Liver (tissue), 8 donors: ENCODE measurements at regions not wholly inside any gene's neighbourhood (a gene's known extent, or its start where the extent isn't known, plus 50 kb on each side); places are given as distances from the start of the nearest gene placed in this dataset.

ENCODE experiments used
- DNase-seq: peaks from one replicate; pipeline ENCODE4 v3.0.0-alpha.2; 2017; ENCODE audit warnings: low spot score
- H3K27ac ChIP-seq, 2 donors: one replicate each; pipeline ENCODE4 v1.7.0; 2013; ENCODE audit warnings: inconsistent platforms in 2 of 2, low read length in 2 of 2, control low read depth in 1 of 2, low read depth in 1 of 2, mild to moderate bottlenecking in 1 of 2
- H3K27me3 ChIP-seq, 4 donors: one replicate each; pipeline versions ENCODE4 v1.6.1 to v1.7.0; 2013; ENCODE audit warnings: low read length in 3 of 4, inconsistent platforms in 1 of 4, mild to moderate bottlenecking in 1 of 4, moderate library complexity in 1 of 4; ENCODE audit not compliant: control insufficient read depth in 4 of 4, insufficient read depth in 4 of 4
- H3K36me3 ChIP-seq, 4 donors: one replicate each; pipeline versions ENCODE4 v1.6.1 to v1.7.0; 2013; ENCODE audit warnings: low read length in 3 of 4, mild to moderate bottlenecking in 3 of 4, low read depth in 1 of 4, moderate library complexity in 1 of 4; ENCODE audit not compliant: control insufficient read depth in 4 of 4, insufficient read depth in 3 of 4
- H3K4me1 ChIP-seq, 4 donors: one replicate each; pipeline versions ENCODE4 v1.6.1 to v1.7.0; 2013; ENCODE audit warnings: low read length in 3 of 4, mild to moderate bottlenecking in 3 of 4, moderate library complexity in 1 of 4; ENCODE audit not compliant: control insufficient read depth in 4 of 4, insufficient read depth in 4 of 4
- H3K4me3 ChIP-seq, 3 donors: one replicate each; pipeline versions ENCODE4 v1.6.1 to v1.7.0; 2013; ENCODE audit warnings: low read length in 3 of 3, control low read depth in 1 of 3, low read depth in 1 of 3, mild to moderate bottlenecking in 1 of 3
- H3K9ac ChIP-seq, 2 donors: one replicate each; pipeline ENCODE4 v1.7.0; 2013; ENCODE audit warnings: low read length in 2 of 2, mild to moderate bottlenecking in 2 of 2, moderate library complexity in 2 of 2, control low read depth in 1 of 2, low read depth in 1 of 2
- H3K9me3 ChIP-seq, 4 donors: one replicate each; pipeline versions ENCODE4 v1.6.1 to v1.7.0; 2013; ENCODE audit warnings: low read length in 3 of 4; ENCODE audit not compliant: control insufficient read depth in 4 of 4
- ATF3 ChIP-seq: IDR thresholded peaks from 2 replicates; pipeline ENCODE4 v1.6.1; 2016; ENCODE audit warnings: antibody characterized with exemption
- EGR1 ChIP-seq, 2 donors: IDR thresholded peaks; 2 replicates each; pipeline ENCODE4 v1.6.1; 2016 to 2018; ENCODE audit warnings: antibody characterized with exemption in 2 of 2, low read depth in 2 of 2
- FOXA1 ChIP-seq: IDR thresholded peaks from 2 replicates; pipeline ENCODE4 v1.6.1; 2016; ENCODE audit warnings: antibody characterized with exemption
- GABPA ChIP-seq, 2 donors: IDR thresholded peaks in 1 of 2; conservative IDR thresholded peaks in 1 of 2; 2 replicates each; pipeline ENCODE4 v1.6.1; 2016; ENCODE audit warnings: antibody characterized with exemption in 2 of 2, mild to moderate bottlenecking in 1 of 2, moderate library complexity in 1 of 2
- JUND ChIP-seq, 2 donors: IDR thresholded peaks; 2 replicates each; pipeline ENCODE4 v1.6.1; 2016; ENCODE audit warnings: antibody characterized with exemption in 2 of 2
- NR2F2 ChIP-seq: IDR thresholded peaks from 2 replicates; pipeline ENCODE4 v1.6.1; 2016; ENCODE audit warnings: antibody characterized with exemption
- RXRA ChIP-seq, 2 donors: IDR thresholded peaks; 2 replicates each; pipeline ENCODE4 v1.6.1; 2017 to 2018; ENCODE audit warnings: antibody characterized with exemption in 2 of 2, mild to moderate bottlenecking in 1 of 2
- SP1 ChIP-seq: IDR thresholded peaks from 2 replicates; pipeline ENCODE4 v1.6.1; 2018; ENCODE audit warnings: antibody characterized with exemption, mild to moderate bottlenecking
- TAF1 ChIP-seq: conservative IDR thresholded peaks from 2 replicates; pipeline ENCODE4 v1.6.1; 2016; ENCODE audit warnings: antibody characterized with exemption, mild to moderate bottlenecking
- YY1 ChIP-seq: IDR thresholded peaks from 2 replicates; pipeline ENCODE4 v1.6.1; 2016; ENCODE audit warnings: antibody characterized with exemption, mild to moderate bottlenecking
- WGBS: extraction: QIAGEN DNeasy Blood & Tissue Kit; methylation state at CpG from one replicate; pipeline ENCODE4 v1.1.7; 2013; 5-methylcytosine and 5-hydroxymethylcytosine counted together
- TF ChIP-seq, protein P1 (sequence below): IDR thresholded peaks from 2 replicates; pipeline ENCODE4 v1.6.1; 2016; ENCODE audit warnings: antibody characterized with exemption
- TF ChIP-seq, protein P2 (sequence below): IDR thresholded peaks from 2 replicates; pipeline ENCODE4 v1.6.1; 2016; ENCODE audit warnings: antibody characterized with exemption
- TF ChIP-seq, protein P3 (sequence below): fragments of 150-350 bp; IDR thresholded peaks from 2 replicates; pipeline ENCODE4 v1.5.1; 2017; ENCODE audit warnings: improper control_type of control experiment, low read depth, low read length; ENCODE audit not compliant: missing input control
- TF ChIP-seq, protein P4 (sequence below): IDR thresholded peaks from 2 replicates; pipeline ENCODE4 v1.6.1; 2016; ENCODE audit warnings: antibody characterized with exemption, mild to moderate bottlenecking
- donor health status: healthy.
- donor health status: healthy.
- donor health status: healthy.
- donor health status: healthy.
- donor health status: healthy.

DNA sequence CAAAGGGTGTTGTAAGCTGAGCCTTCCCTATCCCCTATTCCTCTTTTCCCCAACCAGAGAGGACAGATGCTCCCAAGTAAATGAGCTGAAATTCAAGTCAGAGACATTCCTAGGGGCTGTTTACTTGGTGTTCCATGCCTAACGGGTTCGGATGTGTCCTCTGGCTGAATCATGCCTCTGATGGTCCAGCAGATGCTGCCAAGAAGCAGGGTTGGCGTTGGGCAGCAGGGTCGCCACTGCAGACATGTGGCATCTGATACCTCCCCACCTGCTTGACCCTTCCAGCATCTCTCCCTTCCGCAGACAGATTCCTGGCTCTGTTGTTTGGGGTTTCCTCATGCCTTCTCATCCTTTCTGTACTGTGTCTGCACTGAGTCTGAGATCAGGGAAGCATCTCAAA, 108.3 kb downstream of the HNRNPLL start:
- H3K4me3 ChIP-seq: no peak overlapping the region
- no peaks in the 10 kb centered on the region for H3K36me3 ChIP-seq
- H3K4me1 ChIP-seq: peaks cover 2 to 21% (median 17%) of the 10 kb centered on the region in 4 donors
- 86% methylated on average over 5 of the region's 5 CpGs for WGBS
- no peak for DNase-seq
- no peaks in the 10 kb centered on the region for H3K27me3 ChIP-seq
- no peaks in the 10 kb centered on the region for H3K9me3 ChIP-seq
- H3K9ac ChIP-seq: no peak overlapping the region
- no peak overlapping the region for H3K27ac ChIP-seq
- TF ChIP-seq, protein P1, sequence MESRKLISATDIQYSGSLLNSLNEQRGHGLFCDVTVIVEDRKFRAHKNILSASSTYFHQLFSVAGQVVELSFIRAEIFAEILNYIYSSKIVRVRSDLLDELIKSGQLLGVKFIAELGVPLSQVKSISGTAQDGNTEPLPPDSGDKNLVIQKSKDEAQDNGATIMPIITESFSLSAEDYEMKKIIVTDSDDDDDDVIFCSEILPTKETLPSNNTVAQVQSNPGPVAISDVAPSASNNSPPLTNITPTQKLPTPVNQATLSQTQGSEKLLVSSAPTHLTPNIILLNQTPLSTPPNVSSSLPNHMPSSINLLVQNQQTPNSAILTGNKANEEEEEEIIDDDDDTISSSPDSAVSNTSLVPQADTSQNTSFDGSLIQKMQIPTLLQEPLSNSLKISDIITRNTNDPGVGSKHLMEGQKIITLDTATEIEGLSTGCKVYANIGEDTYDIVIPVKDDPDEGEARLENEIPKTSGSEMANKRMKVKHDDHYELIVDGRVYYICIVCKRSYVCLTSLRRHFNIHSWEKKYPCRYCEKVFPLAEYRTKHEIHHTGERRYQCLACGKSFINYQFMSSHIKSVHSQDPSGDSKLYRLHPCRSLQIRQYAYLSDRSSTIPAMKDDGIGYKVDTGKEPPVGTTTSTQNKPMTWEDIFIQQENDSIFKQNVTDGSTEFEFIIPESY: no peak
- no peak for TF ChIP-seq JUND (IDR thresholded peaks at IDR 0.05)
- no peak for TF ChIP-seq TAF1
- TF ChIP-seq GABPA (IDR thresholded peaks at IDR 0.05 in 1 of 2, conservative IDR thresholded peaks at IDR 0.05 in 1 of 2): no peak
- TF ChIP-seq ATF3: no peak
- TF ChIP-seq, protein P2, sequence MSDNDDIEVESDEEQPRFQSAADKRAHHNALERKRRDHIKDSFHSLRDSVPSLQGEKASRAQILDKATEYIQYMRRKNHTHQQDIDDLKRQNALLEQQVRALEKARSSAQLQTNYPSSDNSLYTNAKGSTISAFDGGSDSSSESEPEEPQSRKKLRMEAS: no peak
- no peak for TF ChIP-seq YY1
- no peak for TF ChIP-seq EGR1 (IDR thresholded peaks at IDR 0.05; ENCODE audit: low read depth in 2 of 2)
- TF ChIP-seq, protein P3, sequence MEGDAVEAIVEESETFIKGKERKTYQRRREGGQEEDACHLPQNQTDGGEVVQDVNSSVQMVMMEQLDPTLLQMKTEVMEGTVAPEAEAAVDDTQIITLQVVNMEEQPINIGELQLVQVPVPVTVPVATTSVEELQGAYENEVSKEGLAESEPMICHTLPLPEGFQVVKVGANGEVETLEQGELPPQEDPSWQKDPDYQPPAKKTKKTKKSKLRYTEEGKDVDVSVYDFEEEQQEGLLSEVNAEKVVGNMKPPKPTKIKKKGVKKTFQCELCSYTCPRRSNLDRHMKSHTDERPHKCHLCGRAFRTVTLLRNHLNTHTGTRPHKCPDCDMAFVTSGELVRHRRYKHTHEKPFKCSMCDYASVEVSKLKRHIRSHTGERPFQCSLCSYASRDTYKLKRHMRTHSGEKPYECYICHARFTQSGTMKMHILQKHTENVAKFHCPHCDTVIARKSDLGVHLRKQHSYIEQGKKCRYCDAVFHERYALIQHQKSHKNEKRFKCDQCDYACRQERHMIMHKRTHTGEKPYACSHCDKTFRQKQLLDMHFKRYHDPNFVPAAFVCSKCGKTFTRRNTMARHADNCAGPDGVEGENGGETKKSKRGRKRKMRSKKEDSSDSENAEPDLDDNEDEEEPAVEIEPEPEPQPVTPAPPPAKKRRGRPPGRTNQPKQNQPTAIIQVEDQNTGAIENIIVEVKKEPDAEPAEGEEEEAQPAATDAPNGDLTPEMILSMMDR: no peak
- TF ChIP-seq, protein P4, sequence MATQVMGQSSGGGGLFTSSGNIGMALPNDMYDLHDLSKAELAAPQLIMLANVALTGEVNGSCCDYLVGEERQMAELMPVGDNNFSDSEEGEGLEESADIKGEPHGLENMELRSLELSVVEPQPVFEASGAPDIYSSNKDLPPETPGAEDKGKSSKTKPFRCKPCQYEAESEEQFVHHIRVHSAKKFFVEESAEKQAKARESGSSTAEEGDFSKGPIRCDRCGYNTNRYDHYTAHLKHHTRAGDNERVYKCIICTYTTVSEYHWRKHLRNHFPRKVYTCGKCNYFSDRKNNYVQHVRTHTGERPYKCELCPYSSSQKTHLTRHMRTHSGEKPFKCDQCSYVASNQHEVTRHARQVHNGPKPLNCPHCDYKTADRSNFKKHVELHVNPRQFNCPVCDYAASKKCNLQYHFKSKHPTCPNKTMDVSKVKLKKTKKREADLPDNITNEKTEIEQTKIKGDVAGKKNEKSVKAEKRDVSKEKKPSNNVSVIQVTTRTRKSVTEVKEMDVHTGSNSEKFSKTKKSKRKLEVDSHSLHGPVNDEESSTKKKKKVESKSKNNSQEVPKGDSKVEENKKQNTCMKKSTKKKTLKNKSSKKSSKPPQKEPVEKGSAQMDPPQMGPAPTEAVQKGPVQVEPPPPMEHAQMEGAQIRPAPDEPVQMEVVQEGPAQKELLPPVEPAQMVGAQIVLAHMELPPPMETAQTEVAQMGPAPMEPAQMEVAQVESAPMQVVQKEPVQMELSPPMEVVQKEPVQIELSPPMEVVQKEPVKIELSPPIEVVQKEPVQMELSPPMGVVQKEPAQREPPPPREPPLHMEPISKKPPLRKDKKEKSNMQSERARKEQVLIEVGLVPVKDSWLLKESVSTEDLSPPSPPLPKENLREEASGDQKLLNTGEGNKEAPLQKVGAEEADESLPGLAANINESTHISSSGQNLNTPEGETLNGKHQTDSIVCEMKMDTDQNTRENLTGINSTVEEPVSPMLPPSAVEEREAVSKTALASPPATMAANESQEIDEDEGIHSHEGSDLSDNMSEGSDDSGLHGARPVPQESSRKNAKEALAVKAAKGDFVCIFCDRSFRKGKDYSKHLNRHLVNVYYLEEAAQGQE: no peak
- no peak for TF ChIP-seq RXRA (IDR thresholded peaks at IDR 0.05)

GRCh38 chr2:38492042-38492615, 110.6 kb downstream of the HNRNPLL start:
- Histone ChIP-seq H3K27ac (no peak overlapping the region), H3K4me1 (peaks cover 0 to 12% (median 9%) of the 10 kb centered on the region in 4 donors), H3K9me3 (no peaks in the 10 kb centered on the region), H3K9ac (no peak overlapping the region), H3K36me3 (no peaks in the 10 kb centered on the region), H3K27me3 (no peaks in the 10 kb centered on the region), H3K4me3 (no peak overlapping the region)
- DNase-seq: no peak
- 60% methylated on average over 3 of the region's 3 CpGs for WGBS
- peak; percentile 40 for TF ChIP-seq SP1
- TF ChIP-seq, protein P2: no peak
- TF ChIP-seq, protein P1: no peak
- TF ChIP-seq JUND (IDR thresholded peaks at IDR 0.05): no peak
- TF ChIP-seq TAF1: no peak
- TF ChIP-seq EGR1 (IDR thresholded peaks at IDR 0.05; ENCODE audit: low read depth in 2 of 2): no peak
- TF ChIP-seq, protein P3: no peak
- no peak for TF ChIP-seq FOXA1
- TF ChIP-seq NR2F2: peak; percentile 55
- TF ChIP-seq ATF3: no peak
